ENCODE measurements at regions not wholly inside any gene's neighbourhood (a gene's known extent, or its start where the extent isn't known, plus 50 kb on each side); places are given as distances from the start of the nearest gene placed in this dataset.

- TF ChIP-seq CTCF (IDR thresholded peaks at IDR 0.05; ENCODE audit: insufficient read depth, low read length) (no peak), REST (IDR thresholded peaks at IDR 0.05; ENCODE audit: insufficient replicate concordance, low read depth) (no peak)
Measured at GRCh38 chr3:43796041-43796596, 105.4 kb downstream of the ABHD5 start.

Data from HL-60 (cell line).